ENCODE measurements at regions not wholly inside any gene's neighbourhood (a gene's known extent, or its start where the extent isn't known, plus 50 kb on each side); places are given as distances from the start of the nearest gene placed in this dataset.

DNA sequence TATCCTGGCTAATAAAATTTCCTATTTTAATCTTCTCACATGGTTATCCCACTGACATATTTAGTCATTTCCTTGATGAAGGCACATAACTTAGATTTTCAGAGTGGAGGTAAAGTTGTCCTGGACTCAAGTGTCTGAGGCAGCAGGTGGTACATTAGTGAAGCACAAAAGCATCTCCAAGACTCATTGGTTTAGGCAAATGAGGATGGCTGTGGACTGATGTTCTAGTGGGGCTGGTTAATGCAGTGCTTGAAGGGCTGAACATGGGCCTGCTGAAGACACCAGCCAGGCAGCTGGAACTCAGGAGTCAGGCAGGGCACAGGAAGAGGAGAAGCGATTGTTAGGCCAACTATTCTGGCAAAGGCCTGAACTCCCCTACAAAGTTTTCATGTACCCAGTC, 76.3 kb upstream of the SESN3 start:
- TF ChIP-seq CTCF (conservative IDR thresholded peaks at IDR 0.05 in 1 of 2, IDR thresholded peaks at IDR 0.05 in 1 of 2; ENCODE audit: low read depth in 1 of 2, low read length in 2 of 2) (no peak), EZH2 (IDR thresholded peaks at IDR 0.05; ENCODE audit: low read length, missing control alignments) (no peak)
- H3K9ac ChIP-seq (ENCODE audit: insufficient read depth, low read length): no peak overlapping the region
- DNase-seq (ENCODE audit: low read depth in 2 of 2): no peak
- H4K20me1 ChIP-seq (ENCODE audit: control insufficient read depth, extremely low read depth, insufficient read depth, low read length): no peaks in the 10 kb centered on the region
- H3K27ac ChIP-seq (ENCODE audit: insufficient read depth, low read length): no peak overlapping the region
- no peaks in the 10 kb centered on the region for H3K4me1 ChIP-seq (ENCODE audit: control insufficient read depth, extremely low read depth, insufficient read depth, low read length)
- no peaks in the 10 kb centered on the region for H3K9me3 ChIP-seq (ENCODE audit: control insufficient read depth, insufficient read depth, low read depth, low read length)
- H3K27me3 ChIP-seq (ENCODE audit: control insufficient read depth, insufficient read depth, low read length): no peaks in the 10 kb centered on the region
- no peak overlapping the region for H3K4me3 ChIP-seq (replicated peaks in 1 of 4; ENCODE audit: control extremely low read depth in 1 of 4, insufficient read depth in 1 of 4, low read depth in 3 of 4, low read length in 4 of 4)
- no peak overlapping the region for H2AFZ ChIP-seq (ENCODE audit: low read length)
- H3K79me2 ChIP-seq (ENCODE audit: control insufficient read depth, insufficient read depth, low read length): no peaks in the 10 kb centered on the region
- H3K4me2 ChIP-seq (ENCODE audit: extremely low read depth, insufficient read depth, low read length): no peak overlapping the region
- no peaks in the 10 kb centered on the region for H3K36me3 ChIP-seq (ENCODE audit: control insufficient read depth, insufficient read depth, low read length)

DNA sequence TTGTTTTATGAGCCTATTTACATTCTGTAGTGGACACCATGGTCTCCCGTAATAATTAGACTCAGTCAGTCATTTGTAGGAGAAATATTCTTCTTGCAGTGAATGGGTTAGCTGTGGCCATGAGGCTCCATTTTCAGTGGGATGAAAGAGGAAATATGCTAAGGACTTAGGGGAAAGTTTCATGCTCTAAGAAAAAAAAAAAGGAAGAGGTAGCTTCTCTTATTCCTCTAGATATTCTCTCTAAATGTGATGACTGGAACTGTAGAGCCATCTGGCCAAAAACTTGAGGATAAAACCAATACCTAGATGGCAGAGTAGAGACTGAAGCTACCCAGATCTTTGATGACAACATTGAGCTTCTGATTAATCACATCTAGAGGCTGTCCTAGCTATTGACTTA, 75.8 kb upstream of the SESN3 start:
- Histone ChIP-seq H2AFZ (ENCODE audit: low read length) (no peak overlapping the region), H3K4me2 (ENCODE audit: extremely low read depth, insufficient read depth, low read length) (no peak overlapping the region), H3K9me3 (ENCODE audit: control insufficient read depth, insufficient read depth, low read depth, low read length) (no peaks in the 10 kb centered on the region), H3K27ac (ENCODE audit: insufficient read depth, low read length) (no peak overlapping the region), H4K20me1 (ENCODE audit: control insufficient read depth, extremely low read depth, insufficient read depth, low read length) (no peaks in the 10 kb centered on the region), H3K9ac (ENCODE audit: insufficient read depth, low read length) (no peak overlapping the region), H3K4me3 (replicated peaks in 1 of 4; ENCODE audit: control extremely low read depth in 1 of 4, insufficient read depth in 1 of 4, low read depth in 3 of 4, low read length in 4 of 4) (no peak overlapping the region), H3K27me3 (ENCODE audit: control insufficient read depth, insufficient read depth, low read length) (no peaks in the 10 kb centered on the region), H3K79me2 (ENCODE audit: control insufficient read depth, insufficient read depth, low read length) (no peaks in the 10 kb centered on the region), H3K4me1 (ENCODE audit: control insufficient read depth, extremely low read depth, insufficient read depth, low read length) (no peaks in the 10 kb centered on the region), H3K36me3 (ENCODE audit: control insufficient read depth, insufficient read depth, low read length) (no peaks in the 10 kb centered on the region)
- no peak for TF ChIP-seq CTCF (conservative IDR thresholded peaks at IDR 0.05 in 1 of 2, IDR thresholded peaks at IDR 0.05 in 1 of 2; ENCODE audit: low read depth in 1 of 2, low read length in 2 of 2)
- no peak for TF ChIP-seq EZH2 (IDR thresholded peaks at IDR 0.05; ENCODE audit: low read length, missing control alignments)
- DNase-seq (ENCODE audit: low read depth in 2 of 2): no peak

- no peak for DNase-seq (ENCODE audit: low read depth in 2 of 2)
- Histone ChIP-seq H3K4me3 (replicated peaks in 1 of 4; ENCODE audit: control extremely low read depth in 1 of 4, insufficient read depth in 1 of 4, low read depth in 3 of 4, low read length in 4 of 4) (no peak overlapping the region), H3K79me2 (ENCODE audit: control insufficient read depth, insufficient read depth, low read length) (no peaks in the 10 kb centered on the region), H3K4me2 (ENCODE audit: extremely low read depth, insufficient read depth, low read length) (no peak overlapping the region), H3K9me3 (ENCODE audit: control insufficient read depth, insufficient read depth, low read depth, low read length) (no peaks in the 10 kb centered on the region), H3K4me1 (ENCODE audit: control insufficient read depth, extremely low read depth, insufficient read depth, low read length) (no peaks in the 10 kb centered on the region), H3K9ac (ENCODE audit: insufficient read depth, low read length) (no peak overlapping the region), H3K27ac (ENCODE audit: insufficient read depth, low read length) (no peak overlapping the region), H3K27me3 (ENCODE audit: control insufficient read depth, insufficient read depth, low read length) (no peaks in the 10 kb centered on the region), H2AFZ (ENCODE audit: low read length) (no peak overlapping the region), H3K36me3 (ENCODE audit: control insufficient read depth, insufficient read depth, low read length) (no peaks in the 10 kb centered on the region), H4K20me1 (ENCODE audit: control insufficient read depth, extremely low read depth, insufficient read depth, low read length) (no peaks in the 10 kb centered on the region)
- no peak for TF ChIP-seq EZH2 (IDR thresholded peaks at IDR 0.05; ENCODE audit: low read length, missing control alignments)
These were observed 75.1 kb upstream of the SESN3 start for GRCh38 chr11:95306123-95306522.
